Uterus (tissue), 2 donors: ENCODE measurements at regions not wholly inside any gene's neighbourhood (a gene's known extent, or its start where the extent isn't known, plus 50 kb on each side); places are given as distances from the start of the nearest gene placed in this dataset.
"Not testable (repeated sequence)": the region's sequence is repeated elsewhere in the genome, so short reads cannot be mapped to it uniquely, and the experiment has no call there.

Experiments
- POLR2A ChIP-seq, 2 donors: fragments of 450-650 bp; IDR thresholded peaks; one replicate each; pipeline ENCODE4 v1.6.1; 2016; ENCODE audit warnings: antibody characterized with exemption in 2 of 2, mild to moderate bottlenecking in 1 of 2, moderate library complexity in 1 of 2
- TF ChIP-seq, protein P1 (sequence below), 4 experiments: fragments of 200-600 bp in 2 of 4; fragments of 450-650 bp in 2 of 4; sonication (generic) in 2 of 4; IDR thresholded peaks; one replicate each; pipeline ENCODE4 v1.5.1; 2016 to 2019; ENCODE audit warnings: antibody characterized with exemption in 4 of 4, mild to moderate bottlenecking in 2 of 4, moderate library complexity in 1 of 4

DNA sequence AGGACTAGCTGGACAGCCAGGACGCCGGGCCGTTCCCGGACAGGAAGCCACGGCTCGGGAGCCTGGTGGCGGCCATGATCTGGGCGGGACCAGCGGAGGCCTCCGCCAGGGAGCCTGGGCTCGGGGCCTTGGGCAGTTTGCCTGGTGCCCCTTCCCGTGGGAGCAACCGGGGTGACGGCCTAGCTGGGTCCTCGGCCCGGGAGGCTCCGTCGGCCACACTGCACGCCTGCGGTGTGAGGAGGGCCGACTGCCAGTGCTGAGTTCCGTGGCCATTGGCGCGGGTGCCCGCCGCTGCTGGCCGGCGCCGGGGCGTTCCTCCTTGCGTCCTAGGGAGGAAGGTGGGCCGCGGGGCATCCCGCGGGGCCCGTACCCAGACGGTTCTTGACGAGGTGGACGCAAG is 171.6 kb downstream of the PLS3 start:
- TF ChIP-seq, protein P1, sequence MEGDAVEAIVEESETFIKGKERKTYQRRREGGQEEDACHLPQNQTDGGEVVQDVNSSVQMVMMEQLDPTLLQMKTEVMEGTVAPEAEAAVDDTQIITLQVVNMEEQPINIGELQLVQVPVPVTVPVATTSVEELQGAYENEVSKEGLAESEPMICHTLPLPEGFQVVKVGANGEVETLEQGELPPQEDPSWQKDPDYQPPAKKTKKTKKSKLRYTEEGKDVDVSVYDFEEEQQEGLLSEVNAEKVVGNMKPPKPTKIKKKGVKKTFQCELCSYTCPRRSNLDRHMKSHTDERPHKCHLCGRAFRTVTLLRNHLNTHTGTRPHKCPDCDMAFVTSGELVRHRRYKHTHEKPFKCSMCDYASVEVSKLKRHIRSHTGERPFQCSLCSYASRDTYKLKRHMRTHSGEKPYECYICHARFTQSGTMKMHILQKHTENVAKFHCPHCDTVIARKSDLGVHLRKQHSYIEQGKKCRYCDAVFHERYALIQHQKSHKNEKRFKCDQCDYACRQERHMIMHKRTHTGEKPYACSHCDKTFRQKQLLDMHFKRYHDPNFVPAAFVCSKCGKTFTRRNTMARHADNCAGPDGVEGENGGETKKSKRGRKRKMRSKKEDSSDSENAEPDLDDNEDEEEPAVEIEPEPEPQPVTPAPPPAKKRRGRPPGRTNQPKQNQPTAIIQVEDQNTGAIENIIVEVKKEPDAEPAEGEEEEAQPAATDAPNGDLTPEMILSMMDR (IDR thresholded peaks at IDR 0.05), result peak in 1 of 4 experiments; percentile 17
- TF ChIP-seq POLR2A (IDR thresholded peaks at IDR 0.05), result not testable (repeated sequence)
